NCI-H1436 (cell line): ENCODE measurements at regions not wholly inside any gene's neighbourhood (a gene's known extent, or its start where the extent isn't known, plus 50 kb on each side); places are given as distances from the start of the nearest gene placed in this dataset.
"Not testable (repeated sequence)": the region's sequence is repeated elsewhere in the genome, so short reads cannot be mapped to it uniquely, and the experiment has no call there.

Experiments used
- DNase-seq: peaks from one replicate; lab custom pipeline; 2025; lab: John Stamatoyannopoulos, UW

- not testable (repeated sequence) for DNase-seq
These were observed 206.9 kb upstream of the CBLB start for GRCh38 chr3:106075731-106076130.

GRCh38 chr3:106078635-106079034 lies 209.8 kb upstream of the CBLB start:
- no peak for DNase-seq

- no peak for DNase-seq
These were observed 213.8 kb upstream of the CBLB start for GRCh38 chr3:106082616-106083015.

DNA sequence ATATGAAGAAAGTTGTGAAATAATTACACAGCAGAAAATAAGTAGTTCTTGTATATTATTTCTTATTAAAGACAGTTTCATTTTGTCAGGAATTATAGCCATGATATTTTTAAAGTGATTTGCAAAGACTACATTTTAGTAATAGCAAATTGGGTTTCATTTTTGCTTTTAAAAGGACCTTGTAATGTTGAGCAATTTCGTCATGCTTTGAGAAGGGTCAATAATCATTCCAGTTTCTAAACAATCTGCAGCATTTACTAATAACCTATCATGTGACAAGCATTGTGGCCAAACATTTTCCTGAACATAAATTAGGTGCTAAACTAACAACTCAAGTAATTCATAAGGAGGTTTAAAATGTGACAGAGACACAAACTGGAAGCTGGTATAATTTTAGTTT lies 214.4 kb upstream of the CBLB start:
- DNase-seq = no peak

- DNase-seq = no peak
These were observed 215.0 kb upstream of the CBLB start for GRCh38 chr3:106083854-106084253.

GRCh38 chr3:106086038-106086437 lies 217.2 kb upstream of the CBLB start:
- DNase-seq = no peak

DNA sequence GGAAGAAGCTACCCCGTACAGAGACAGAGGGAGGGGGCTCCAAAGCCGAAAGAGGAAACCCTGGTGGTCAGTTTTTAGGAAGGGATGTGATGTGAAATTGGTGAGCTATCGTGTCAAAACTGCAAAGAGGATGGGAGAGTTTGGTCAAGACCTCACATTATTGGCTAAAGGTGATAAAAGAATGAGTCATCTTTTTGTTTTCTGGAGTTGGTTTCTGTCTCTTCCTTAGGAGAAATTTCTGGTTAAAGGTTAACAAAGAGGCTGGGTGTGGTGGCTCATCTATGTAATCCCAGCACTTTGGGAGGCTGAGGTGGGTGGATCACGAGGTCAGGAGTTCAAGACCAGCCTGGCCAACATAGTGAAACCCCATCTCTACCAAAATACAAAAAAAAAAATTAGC lies 217.8 kb upstream of the CBLB start:
- no peak for DNase-seq

- no peak for DNase-seq
These were observed 219.5 kb upstream of the CBLB start for GRCh38 chr3:106088304-106088703.

DNA sequence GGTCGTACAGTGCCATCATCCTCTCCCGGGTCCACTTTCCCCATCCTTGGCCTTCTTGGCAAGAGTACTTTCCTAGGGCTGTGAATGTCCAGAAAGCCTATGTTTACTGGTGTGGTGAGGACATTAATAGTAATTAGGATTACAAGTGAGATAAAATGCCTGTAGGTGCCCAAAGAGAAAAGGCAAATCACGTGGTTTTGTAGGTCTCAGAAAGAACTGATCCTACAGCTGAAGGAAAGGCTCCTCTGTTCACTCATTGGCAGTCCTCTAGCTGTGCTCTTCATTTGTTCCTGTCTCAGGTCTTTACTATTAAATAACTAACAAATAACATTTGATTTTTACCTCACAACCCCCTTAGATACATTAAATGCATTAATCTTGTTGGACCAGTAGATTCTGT lies 220.1 kb upstream of the CBLB start:
- DNase-seq = no peak

GRCh38 chr3:106089806-106090205 lies 221.0 kb upstream of the CBLB start:
- DNase-seq = no peak

- no peak for DNase-seq
These were observed 224.0 kb upstream of the CBLB start for GRCh38 chr3:106092792-106093191.

DNA sequence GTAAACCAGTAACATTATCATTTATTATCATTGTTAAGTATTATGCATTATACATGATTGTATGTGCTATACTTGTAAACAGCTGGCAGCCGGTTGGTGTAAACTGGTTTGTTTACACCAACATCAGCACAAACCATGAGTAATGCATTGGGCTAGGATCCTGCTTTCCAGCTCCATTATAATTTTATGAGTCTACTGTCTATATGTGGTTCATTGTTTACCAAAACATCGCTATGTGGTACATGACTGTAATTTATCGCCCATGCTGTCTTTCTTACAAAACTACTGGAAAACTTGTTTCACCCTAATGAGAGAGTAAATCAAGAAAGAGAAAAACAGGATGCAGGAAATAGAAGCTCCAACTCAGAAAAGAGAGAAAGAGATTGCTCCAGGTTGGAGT lies 224.8 kb upstream of the CBLB start:
- DNase-seq = no peak

DNA sequence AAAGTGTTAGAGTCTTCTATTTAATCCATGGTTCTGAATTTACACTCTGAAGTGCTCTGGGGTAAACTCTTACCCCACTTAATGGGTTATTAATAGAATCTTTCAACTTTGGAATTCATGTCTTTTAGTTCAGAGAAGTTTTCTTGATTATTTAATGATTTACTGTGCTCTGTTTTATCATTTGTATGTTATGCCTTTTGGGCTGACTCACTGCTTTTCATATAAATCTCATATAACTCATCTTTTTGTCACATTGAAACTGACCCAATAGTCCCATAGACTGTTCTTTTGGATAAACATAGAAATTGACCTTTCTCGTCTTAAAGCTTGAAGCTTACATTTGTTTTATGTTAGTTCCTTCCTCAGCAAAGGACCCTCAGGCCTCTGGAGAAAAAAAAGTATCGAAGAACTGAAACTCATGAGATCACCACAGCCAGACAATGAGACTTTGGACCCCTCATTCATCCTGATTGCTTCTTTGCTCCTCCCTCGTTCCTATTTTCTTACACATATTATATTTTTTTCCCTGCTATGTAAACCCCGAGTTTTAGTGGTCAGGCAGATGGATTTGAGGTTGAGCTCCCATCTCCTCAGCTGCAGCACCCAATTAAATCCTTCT lies 229.1 kb upstream of the CBLB start:
- no peak for DNase-seq

- DNase-seq = no peak
These were observed 234.6 kb upstream of the CBLB start for GRCh38 chr3:106103383-106103782.

- no peak for DNase-seq
These were observed 235.3 kb upstream of the CBLB start for GRCh38 chr3:106104078-106104477.

DNA sequence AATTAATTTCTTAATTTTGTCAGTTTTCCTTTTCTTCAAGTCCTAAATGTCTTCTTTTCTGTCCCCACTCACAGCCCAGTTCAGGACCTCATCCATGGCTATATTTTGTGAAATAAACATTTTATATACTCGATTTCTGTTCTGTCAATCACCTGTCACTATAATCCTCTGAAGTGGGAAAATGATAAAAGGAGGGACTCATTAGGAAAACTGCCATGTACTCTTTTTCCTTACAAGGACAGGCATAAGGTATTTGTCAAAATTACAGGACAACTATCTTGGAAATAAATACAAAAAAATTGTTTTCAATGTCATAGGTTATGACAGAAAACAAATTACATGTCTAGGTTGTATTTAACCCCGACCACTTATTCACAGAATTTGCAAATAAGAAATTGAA lies 240.1 kb upstream of the CBLB start:
- DNase-seq = no peak

DNA sequence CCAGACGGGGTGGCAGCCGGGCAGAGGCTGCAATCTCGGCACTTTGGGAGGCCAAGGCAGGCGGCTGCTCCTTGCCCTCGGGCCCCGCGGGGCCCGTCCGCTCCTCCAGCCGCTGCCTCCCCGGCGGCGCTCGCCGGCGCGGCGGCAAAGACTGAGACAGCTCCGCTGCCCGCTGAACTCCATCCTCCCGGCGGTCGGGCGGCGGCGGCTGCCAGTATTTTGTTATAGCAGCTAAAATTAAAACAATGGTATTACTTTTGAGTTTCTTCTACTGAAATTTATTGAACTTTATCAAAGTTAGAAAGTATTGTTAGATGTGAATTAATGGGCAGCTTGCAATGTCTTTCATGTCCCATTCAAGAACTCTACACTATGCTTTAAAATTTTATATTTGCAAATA lies 243.7 kb upstream of the CBLB start:
- not testable (repeated sequence) for DNase-seq

DNA sequence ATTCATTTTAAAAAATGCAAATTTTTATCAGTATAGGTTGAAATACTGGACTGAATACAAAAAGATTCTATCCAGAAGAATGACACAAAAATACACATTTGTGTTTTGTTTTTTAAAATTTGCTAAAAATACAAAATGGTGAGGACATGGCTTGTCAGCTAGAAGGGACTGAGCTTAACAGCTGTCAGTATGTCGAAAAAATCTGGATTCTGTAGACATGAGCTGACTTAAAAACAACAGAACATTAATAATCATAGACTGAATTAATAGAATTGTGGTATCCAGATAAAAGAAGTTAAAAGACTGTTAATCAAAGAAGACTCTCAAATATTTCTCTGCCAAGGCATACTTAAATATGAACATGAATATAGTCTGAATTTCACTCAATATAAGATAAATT lies 244.9 kb upstream of the CBLB start:
- DNase-seq = no peak

GRCh38 chr3:106114220-106114619 lies 245.4 kb upstream of the CBLB start:
- no peak for DNase-seq

- no peak for DNase-seq
These were observed 246.0 kb upstream of the CBLB start for GRCh38 chr3:106114848-106115247.

- DNase-seq = no peak
These were observed 246.7 kb upstream of the CBLB start for GRCh38 chr3:106115557-106115956.

- no peak for DNase-seq
These were observed 248.1 kb upstream of the CBLB start for GRCh38 chr3:106116733-106117489.

DNA sequence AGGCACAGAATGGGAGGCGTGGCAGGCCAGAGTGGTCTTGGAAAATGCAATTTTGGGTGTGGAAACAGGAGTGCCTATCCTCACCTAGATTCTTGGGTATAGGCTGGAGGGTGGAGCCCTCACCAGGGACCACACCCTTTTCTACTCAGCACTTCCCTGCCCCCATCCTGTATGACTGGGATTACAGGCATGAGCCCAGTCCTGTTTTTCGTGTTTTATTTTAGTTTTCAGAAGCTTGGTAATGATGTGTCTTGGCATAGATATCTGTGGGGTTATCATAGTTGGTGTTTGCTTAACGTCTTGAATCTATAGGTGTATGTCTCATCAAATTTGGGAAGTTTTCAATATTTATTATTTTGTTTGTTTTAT lies 248.7 kb upstream of the CBLB start:
- no peak for DNase-seq

DNA sequence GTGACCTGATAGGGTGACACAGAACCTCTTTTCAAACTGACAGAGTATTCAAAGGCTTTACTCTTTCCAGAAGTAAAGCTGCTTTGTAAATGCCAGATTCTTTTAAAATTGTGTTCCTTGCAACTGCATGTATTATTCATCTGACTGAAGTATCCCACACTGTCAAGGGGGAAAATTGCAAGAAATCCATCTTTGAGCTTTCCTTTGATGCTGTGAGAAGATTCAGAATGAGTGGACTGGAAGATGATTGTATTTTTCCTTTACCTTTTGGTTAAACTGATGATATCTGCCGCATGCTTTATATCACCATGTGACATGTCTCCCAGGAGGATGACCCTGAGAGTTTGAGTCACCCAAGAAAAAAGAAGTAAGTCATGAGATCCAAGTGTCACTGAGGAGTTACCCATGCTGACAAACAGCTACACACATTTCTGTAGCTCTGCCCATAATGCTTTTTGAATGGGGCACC lies 250.8 kb upstream of the CBLB start:
- DNase-seq = no peak
